SK-N-SH treated with all-trans-retinoic acid at 6 μM for 48 hours (cell line): ENCODE measurements at regions not wholly inside any gene's neighbourhood (a gene's known extent, or its start where the extent isn't known, plus 50 kb on each side); places are given as distances from the start of the nearest gene placed in this dataset.

ENCODE experiments used
- ATAC-seq: fragments of 200-7000 bp; cut with Tn5 transposase; 3 replicates; pipeline ENCODE4 v1.9.1; 2020; ENCODE audit warnings: mild to moderate bottlenecking, moderate library complexity
- ARNTL ChIP-seq: fragments of 450-650 bp; formaldehyde crosslinking; IDR thresholded peaks from 2 replicates; pipeline ENCODE4 v1.5.0; 2020; ENCODE audit warnings: low read depth, mild to moderate bottlenecking, moderate library complexity, borderline replicate concordance
- BACH2 ChIP-seq: fragments of 250-450 bp; sonication (Bioruptor Pico); IDR thresholded peaks from 2 replicates; pipeline ENCODE4 v1.9.0; 2021; ENCODE audit warnings: mild to moderate bottlenecking, borderline replicate concordance
- CREB5 ChIP-seq: fragments of 250-450 bp; sonication (Bioruptor Pico); IDR thresholded peaks from 2 replicates; pipeline ENCODE4 v1.5.1; 2020; ENCODE audit warnings: low read depth, mild to moderate bottlenecking, moderate library complexity
- CSDC2 ChIP-seq: fragments of 250-450 bp; sonication (Bioruptor Pico); IDR thresholded peaks from 2 replicates; pipeline ENCODE4 v1.5.0; 2020; ENCODE audit warnings: mild to moderate bottlenecking, moderate library complexity
- CSRNP3 ChIP-seq: fragments of 250-450 bp; sonication (Bioruptor Pico); IDR thresholded peaks from 2 replicates; pipeline ENCODE4 v1.5.1; 2021; ENCODE audit warnings: mild to moderate bottlenecking, moderate library complexity
- ESRRG ChIP-seq: fragments of 250-450 bp; sonication (Bioruptor Pico); IDR thresholded peaks from 2 replicates; pipeline ENCODE4 v1.6.1; 2021; ENCODE audit warnings: mild to moderate bottlenecking
- GLIS3 ChIP-seq: fragments of 250-450 bp; sonication (Bioruptor Pico); IDR thresholded peaks from 2 replicates; pipeline ENCODE4 v1.5.0; 2020; ENCODE audit warnings: mild to moderate bottlenecking, moderate library complexity
- ISL1 ChIP-seq: fragments of 250-450 bp; sonication (Bioruptor Pico); IDR thresholded peaks from 2 replicates; pipeline ENCODE4 v2.1.2; 2022; ENCODE audit warnings: mild to moderate bottlenecking, moderate library complexity
- OSR1 ChIP-seq: fragments of 250-450 bp; sonication (Bioruptor Pico); IDR thresholded peaks from 2 replicates; pipeline ENCODE4 v1.8.0; 2022; ENCODE audit warnings: moderate library complexity, mild to moderate bottlenecking, inconsistent platforms
- PATZ1 ChIP-seq: fragments of 250-450 bp; sonication (Bioruptor Pico); IDR thresholded peaks from 2 replicates; pipeline ENCODE4 v1.8.0; 2020; ENCODE audit warnings: mild to moderate bottlenecking, moderate library complexity, borderline replicate concordance
- POU6F1 ChIP-seq: fragments of 250-450 bp; sonication (Bioruptor Pico); IDR thresholded peaks from 2 replicates; pipeline ENCODE4 v1.8.0; 2021; ENCODE audit warnings: low read depth, mild to moderate bottlenecking, moderate library complexity, borderline replicate concordance
- SNAI2 ChIP-seq: fragments of 250-450 bp; sonication (Bioruptor Pico); IDR thresholded peaks from 2 replicates; pipeline ENCODE4 v1.5.0; 2020; ENCODE audit warnings: mild to moderate bottlenecking, moderate library complexity
- TCF4 ChIP-seq: fragments of 250-450 bp; sonication (Bioruptor Pico); IDR thresholded peaks from 2 replicates; pipeline ENCODE4 v1.8.0; 2021; ENCODE audit warnings: mild to moderate bottlenecking, moderate library complexity, borderline replicate concordance
- TOX ChIP-seq: fragments of 250-450 bp; sonication (Bioruptor Pico); IDR thresholded peaks from 2 replicates; pipeline ENCODE4 v1.8.0; 2021; ENCODE audit warnings: mild to moderate bottlenecking, moderate library complexity, borderline replicate concordance
- ZC3H10 ChIP-seq: fragments of 250-450 bp; sonication (Bioruptor Pico); IDR thresholded peaks from 2 replicates; pipeline ENCODE4 v1.5.1; 2021; ENCODE audit warnings: mild to moderate bottlenecking, moderate library complexity
- ZFP3 ChIP-seq: fragments of 250-450 bp; sonication (Bioruptor Pico); IDR thresholded peaks from 2 replicates; pipeline ENCODE4 v1.5.0; 2020; ENCODE audit warnings: mild to moderate bottlenecking, moderate library complexity
- ZFP30 ChIP-seq: fragments of 450-650 bp; formaldehyde crosslinking; IDR thresholded peaks from 2 replicates; pipeline ENCODE4 v1.5.0; 2022; ENCODE audit warnings: mild to moderate bottlenecking, moderate library complexity
- ZNF565 ChIP-seq: fragments of 450-650 bp; formaldehyde crosslinking; conservative IDR thresholded peaks from 2 replicates; pipeline ENCODE4 v1.5.0; 2020; ENCODE audit warnings: low read depth, mild to moderate bottlenecking, moderate library complexity
- ZNF70 ChIP-seq: fragments of 450-650 bp; formaldehyde crosslinking; IDR thresholded peaks from 2 replicates; pipeline ENCODE4 v1.5.0; 2020; ENCODE audit warnings: mild to moderate bottlenecking, moderate library complexity
- ZNF8 ChIP-seq: fragments of 450-650 bp; formaldehyde crosslinking; IDR thresholded peaks from 2 replicates; pipeline ENCODE4 v1.5.0; 2020; ENCODE audit warnings: mild to moderate bottlenecking, moderate library complexity
- TF ChIP-seq, protein P1 (sequence below): fragments of 250-450 bp; sonication (Bioruptor Pico); IDR thresholded peaks from 2 replicates; pipeline ENCODE4 v1.5.0; 2020; ENCODE audit warnings: mild to moderate bottlenecking, moderate library complexity

GRCh38 chr4:164293203-164293602, 460.7 kb upstream of the SMIM31 start:
- no peak for ATAC-seq
- TF ChIP-seq ISL1 (no peak), GLIS3 (CRISPR knock-in tag) (no peak), ZFP3 (CRISPR knock-in tag) (no peak), ZNF565 (CRISPR knock-in tag) (no peak), SNAI2 (CRISPR knock-in tag) (no peak), CSRNP3 (CRISPR knock-in tag) (no peak), ESRRG (CRISPR knock-in tag) (no peak), ZFP30 (no peak), CREB5 (no peak), ZC3H10 (CRISPR knock-in tag) (no peak), OSR1 (CRISPR knock-in tag) (no peak), CSDC2 (no peak), BACH2 (CRISPR knock-in tag) (no peak), POU6F1 (CRISPR knock-in tag) (no peak), ZNF8 (CRISPR knock-in tag) (no peak), PATZ1 (no peak), ARNTL (no peak), TCF4 (no peak)
- TF ChIP-seq, protein P1, sequence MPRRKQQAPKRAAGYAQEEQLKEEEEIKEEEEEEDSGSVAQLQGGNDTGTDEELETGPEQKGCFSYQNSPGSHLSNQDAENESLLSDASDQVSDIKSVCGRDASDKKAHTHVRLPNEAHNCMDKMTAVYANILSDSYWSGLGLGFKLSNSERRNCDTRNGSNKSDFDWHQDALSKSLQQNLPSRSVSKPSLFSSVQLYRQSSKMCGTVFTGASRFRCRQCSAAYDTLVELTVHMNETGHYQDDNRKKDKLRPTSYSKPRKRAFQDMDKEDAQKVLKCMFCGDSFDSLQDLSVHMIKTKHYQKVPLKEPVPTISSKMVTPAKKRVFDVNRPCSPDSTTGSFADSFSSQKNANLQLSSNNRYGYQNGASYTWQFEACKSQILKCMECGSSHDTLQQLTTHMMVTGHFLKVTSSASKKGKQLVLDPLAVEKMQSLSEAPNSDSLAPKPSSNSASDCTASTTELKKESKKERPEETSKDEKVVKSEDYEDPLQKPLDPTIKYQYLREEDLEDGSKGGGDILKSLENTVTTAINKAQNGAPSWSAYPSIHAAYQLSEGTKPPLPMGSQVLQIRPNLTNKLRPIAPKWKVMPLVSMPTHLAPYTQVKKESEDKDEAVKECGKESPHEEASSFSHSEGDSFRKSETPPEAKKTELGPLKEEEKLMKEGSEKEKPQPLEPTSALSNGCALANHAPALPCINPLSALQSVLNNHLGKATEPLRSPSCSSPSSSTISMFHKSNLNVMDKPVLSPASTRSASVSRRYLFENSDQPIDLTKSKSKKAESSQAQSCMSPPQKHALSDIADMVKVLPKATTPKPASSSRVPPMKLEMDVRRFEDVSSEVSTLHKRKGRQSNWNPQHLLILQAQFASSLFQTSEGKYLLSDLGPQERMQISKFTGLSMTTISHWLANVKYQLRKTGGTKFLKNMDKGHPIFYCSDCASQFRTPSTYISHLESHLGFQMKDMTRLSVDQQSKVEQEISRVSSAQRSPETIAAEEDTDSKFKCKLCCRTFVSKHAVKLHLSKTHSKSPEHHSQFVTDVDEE (CRISPR knock-in tag) = no peak

DNA sequence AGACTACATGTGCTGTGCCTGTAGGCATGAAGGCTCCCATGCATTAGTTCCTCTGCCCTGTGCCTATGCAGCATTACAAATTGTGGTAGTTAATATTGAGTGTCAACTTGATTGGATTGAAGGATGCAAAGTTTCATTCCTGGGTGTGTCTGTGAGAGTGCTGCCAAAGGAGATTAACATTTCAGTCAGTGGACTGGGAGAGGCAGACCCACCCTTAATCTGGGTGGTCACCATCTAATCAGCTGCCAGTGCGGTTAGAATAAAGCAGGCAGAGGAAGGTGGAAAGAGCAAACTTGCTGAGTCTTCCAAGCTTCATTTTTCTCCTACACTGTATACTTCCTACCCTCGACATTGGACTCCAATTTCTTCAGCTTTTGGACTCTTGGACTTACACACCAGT, 460.2 kb upstream of the SMIM31 start:
- TF ChIP-seq ESRRG (CRISPR knock-in tag) (no peak), OSR1 (CRISPR knock-in tag) (no peak), ZNF8 (CRISPR knock-in tag) (no peak), CSDC2 (no peak), ARNTL (no peak), CSRNP3 (CRISPR knock-in tag) (no peak), ZNF70 (CRISPR knock-in tag) (no peak), SNAI2 (CRISPR knock-in tag) (no peak), CREB5 (no peak), ZFP30 (no peak), POU6F1 (CRISPR knock-in tag) (no peak), TOX (CRISPR knock-in tag) (no peak), ZFP3 (CRISPR knock-in tag) (no peak), ZC3H10 (CRISPR knock-in tag) (no peak)
- TF ChIP-seq, protein P1 (CRISPR knock-in tag) = no peak
- TF ChIP-seq, all 23 proteins: peak for 0
- no peak for ATAC-seq
